ENCODE measurements at regions not wholly inside any gene's neighbourhood (a gene's known extent, or its start where the extent isn't known, plus 50 kb on each side); places are given as distances from the start of the nearest gene placed in this dataset.

- Histone ChIP-seq H3K79me2 (ENCODE audit: control insufficient read depth, insufficient read depth, low read length) (no peaks in the 10 kb centered on the region), H3K36me3 (ENCODE audit: control insufficient read depth, insufficient read depth, low read length) (no peaks in the 10 kb centered on the region), H2AFZ (ENCODE audit: low read depth, low read length) (no peak overlapping the region), H3K4me2 (ENCODE audit: insufficient read depth, low read length) (no peak overlapping the region), H3K27ac (ENCODE audit: extremely low read depth, low read depth, low read length) (no peak overlapping the region), H3K9me1 (ENCODE audit: control insufficient read depth, insufficient read depth, low read length) (no peaks in the 10 kb centered on the region), H3K27me3 (ENCODE audit: control insufficient read depth in 2 of 2, insufficient read depth in 2 of 2, low read length in 2 of 2) (peaks cover 12 to 39% of the 10 kb centered on the region in 2 experiments), H4K20me1 (replicated peaks; ENCODE audit: control insufficient read depth, insufficient read depth, low read length) (no peaks in the 10 kb centered on the region), H3K4me3 (no peak overlapping the region), H3K9ac (ENCODE audit: insufficient read depth in 1 of 2, low read depth in 2 of 2, low read length in 2 of 2) (no peak overlapping the region), H3K9me3 (replicated peaks; ENCODE audit: control insufficient read depth, insufficient read depth, low read depth, low read length) (no peaks in the 10 kb centered on the region), H3K4me1 (replicated peaks in 1 of 2; ENCODE audit: control insufficient read depth in 2 of 2, insufficient read depth in 2 of 2, low read length in 2 of 2) (no peaks in the 10 kb centered on the region)
- TF ChIP-seq ARID4B (CRISPR knock-in tag; IDR thresholded peaks at IDR 0.05) = no peak
- TF ChIP-seq ZNF644 (tag; IDR thresholded peaks at IDR 0.05; ENCODE audit: low read depth) = no peak
- TF ChIP-seq ZNF253 (CRISPR knock-in tag; conservative IDR thresholded peaks at IDR 0.05) = no peak
- TF ChIP-seq ELF1 (tag; IDR thresholded peaks at IDR 0.05) = no peak
- TF ChIP-seq NR0B1 (IDR thresholded peaks at IDR 0.05; ENCODE audit: partially characterized antibody) = no peak
- no peak for TF ChIP-seq ATF3 (IDR thresholded peaks at IDR 0.05)
- TF ChIP-seq ATF3 (CRISPR knock-in tag; conservative IDR thresholded peaks at IDR 0.05) = no peak
- no peak for TF ChIP-seq ZNF57 (CRISPR knock-in tag; IDR thresholded peaks at IDR 0.05)
- no peak for TF ChIP-seq FOXK2 (conservative IDR thresholded peaks at IDR 0.05 in 1 of 2, IDR thresholded peaks at IDR 0.05 in 1 of 2; ENCODE audit: low read depth in 2 of 2)
- TF ChIP-seq PHF21A (IDR thresholded peaks at IDR 0.05; ENCODE audit: borderline replicate concordance, low read depth) = no peak
- TF ChIP-seq SIN3B (IDR thresholded peaks at IDR 0.05; ENCODE audit: low read depth) = no peak
- no peak for TF ChIP-seq ARID2 (IDR thresholded peaks at IDR 0.05)
- TF ChIP-seq STAT5B (CRISPR knock-in tag; IDR thresholded peaks at IDR 0.05) = no peak
- no peak for TF ChIP-seq CGGBP1 (CRISPR knock-in tag; IDR thresholded peaks at IDR 0.05)
- no peak for TF ChIP-seq E2F5 (CRISPR knock-in tag; IDR thresholded peaks at IDR 0.05)
- CTCF ChIA-PET (ENCODE audit: low intra/inter-chr PET ratio) = no interaction called here
- DNase-seq (ENCODE audit: extremely low read depth in 1 of 4, low spot score in 3 of 4) (no peak), FAIRE-seq (no peak), ATAC-seq (no peak)
- BruUV-seq (replicated peaks) = no TSS peak
- POLR2A ChIA-PET = interaction anchor here (0.6 to 0.7 kb wide), 5 partner anchors 10 to 1264 kb away, joined by 3 read pairs; no protein-coding TSS in a partner anchor
- intact Hi-C loops (cut with micrococcal nuclease) = no loop called here
- WGBS (ENCODE audit: insufficient coverage, low coverage, missing lambda C conversion rate) = 0% methylated on average over 1 of the region's 1 CpG
- in situ Hi-C loops (cut with MboI) = no loop called here
Measured at GRCh38 chr3:150069633-150070032, 98.9 kb upstream of the PFN2 start.
